ENCODE measurements at regions not wholly inside any gene's neighbourhood (a gene's known extent, or its start where the extent isn't known, plus 50 kb on each side); places are given as distances from the start of the nearest gene placed in this dataset.
A peak's percentile ranks its signal among the peaks of the same experiment; 100 is the strongest.

GRCh38 chr3:87175732-87176131, 51.4 kb upstream of the CHMP2B start:
- ChIA-PET POLR2A (no interaction called here), CTCF (no interaction called here)
- H3K27me3 Mint-ChIP-seq (ENCODE audit: low read depth), result no peaks in the 10 kb centered on the region
- H3K9me3 Mint-ChIP-seq (ENCODE audit: insufficient read depth), result no peaks in the 10 kb centered on the region
- H3K36me3 Mint-ChIP-seq (ENCODE audit: low read depth), result no peaks in the 10 kb centered on the region
- H3K4me1 Mint-ChIP-seq (ENCODE audit: low read depth), result no peaks in the 10 kb centered on the region
- no peak overlapping the region for H3K27ac Mint-ChIP-seq
- DNase-seq (no peak), ATAC-seq (no peak)
- no peak overlapping the region for H3K4me3 Mint-ChIP-seq

GRCh38 chr3:87173776-87174175, 53.3 kb upstream of the CHMP2B start:
- ChIA-PET CTCF (no interaction called here), POLR2A (no interaction called here)
- Mint-ChIP-seq H3K4me1 (ENCODE audit: low read depth) (no peaks in the 10 kb centered on the region), H3K27me3 (ENCODE audit: low read depth) (no peaks in the 10 kb centered on the region), H3K36me3 (ENCODE audit: low read depth) (no peaks in the 10 kb centered on the region), H3K9me3 (ENCODE audit: insufficient read depth) (no peaks in the 10 kb centered on the region), H3K4me3 (no peak overlapping the region), H3K27ac (no peak overlapping the region)
- no peak for ATAC-seq
- no peak for DNase-seq

- ChIA-PET CTCF (no interaction called here), POLR2A (no interaction called here)
- H3K36me3 Mint-ChIP-seq (ENCODE audit: low read depth), result no peaks in the 10 kb centered on the region
Measured at GRCh38 chr3:87173071-87173470, 54.0 kb upstream of the CHMP2B start.

GRCh38 chr3:87167628-87168456, 59.3 kb upstream of the CHMP2B start:
- H3K4me1 Mint-ChIP-seq (ENCODE audit: low read depth), result peaks cover 4% of the 10 kb centered on the region
- no peak for ATAC-seq
- no peak overlapping the region for H3K27ac Mint-ChIP-seq
- DNase-seq, result peak; percentile 55
- H3K9me3 Mint-ChIP-seq (ENCODE audit: insufficient read depth), result no peaks in the 10 kb centered on the region
- ChIA-PET POLR2A (no interaction called here), CTCF (interaction anchor here (0.7 to 1.4 kb wide), 9 partner anchors 11 to 402 kb away, joined by 3 read pairs; no protein-coding TSS in a partner anchor)
- H3K36me3 Mint-ChIP-seq (ENCODE audit: low read depth), result no peaks in the 10 kb centered on the region
- H3K4me3 Mint-ChIP-seq, result peak overlapping the region; percentile 28
- peaks cover 6% of the 10 kb centered on the region for H3K27me3 Mint-ChIP-seq (ENCODE audit: low read depth)

More at GRCh38 chr3:87173071-87173470, 54.0 kb upstream of the CHMP2B start:
- ATAC-seq (no peak), DNase-seq (no peak)
- no peak overlapping the region for H3K27ac Mint-ChIP-seq
- peaks cover 3% of the 10 kb centered on the region for H3K27me3 Mint-ChIP-seq (ENCODE audit: low read depth)
- H3K9me3 Mint-ChIP-seq (ENCODE audit: insufficient read depth), result no peaks in the 10 kb centered on the region
- no peaks in the 10 kb centered on the region for H3K4me1 Mint-ChIP-seq (ENCODE audit: low read depth)
- H3K4me3 Mint-ChIP-seq, result no peak overlapping the region

- H3K27ac Mint-ChIP-seq, result no peak overlapping the region
- peaks cover 6% of the 10 kb centered on the region for H3K27me3 Mint-ChIP-seq (ENCODE audit: low read depth)
- ChIA-PET CTCF (no interaction called here), POLR2A (no interaction called here)
- peaks cover 4% of the 10 kb centered on the region for H3K4me1 Mint-ChIP-seq (ENCODE audit: low read depth)
- H3K36me3 Mint-ChIP-seq (ENCODE audit: low read depth), result no peaks in the 10 kb centered on the region
- H3K9me3 Mint-ChIP-seq (ENCODE audit: insufficient read depth), result no peaks in the 10 kb centered on the region
- H3K4me3 Mint-ChIP-seq, result no peak overlapping the region
- no peak for ATAC-seq
- DNase-seq, result no peak
Measured at GRCh38 chr3:87164245-87164644, 62.9 kb upstream of the CHMP2B start.

- ATAC-seq (no peak), DNase-seq (no peak)
- Mint-ChIP-seq H3K9me3 (ENCODE audit: insufficient read depth) (no peaks in the 10 kb centered on the region), H3K4me1 (ENCODE audit: low read depth) (no peaks in the 10 kb centered on the region), H3K36me3 (ENCODE audit: low read depth) (no peaks in the 10 kb centered on the region), H3K27ac (no peak overlapping the region), H3K27me3 (ENCODE audit: low read depth) (peaks cover 3% of the 10 kb centered on the region), H3K4me3 (no peak overlapping the region)
- ChIA-PET CTCF (no interaction called here), POLR2A (no interaction called here)
Measured at GRCh38 chr3:87161851-87162250, 65.3 kb upstream of the CHMP2B start.

- DNase-seq (no peak), ATAC-seq (no peak)
- POLR2A ChIA-PET, result no interaction called here
- Mint-ChIP-seq H3K4me3 (no peak overlapping the region), H3K36me3 (ENCODE audit: low read depth) (no peaks in the 10 kb centered on the region), H3K9me3 (ENCODE audit: insufficient read depth) (no peaks in the 10 kb centered on the region), H3K27ac (no peak overlapping the region), H3K4me1 (ENCODE audit: low read depth) (no peaks in the 10 kb centered on the region), H3K27me3 (ENCODE audit: low read depth) (peaks cover 3% of the 10 kb centered on the region)
- CTCF ChIA-PET, result no interaction called here
Measured at GRCh38 chr3:87161417-87161816, 65.7 kb upstream of the CHMP2B start.

- H3K4me3 Mint-ChIP-seq, result no peak overlapping the region
- peaks cover 2% of the 10 kb centered on the region for H3K27me3 Mint-ChIP-seq (ENCODE audit: low read depth)
- H3K9me3 Mint-ChIP-seq (ENCODE audit: insufficient read depth), result no peaks in the 10 kb centered on the region
- POLR2A ChIA-PET, result no interaction called here
- ATAC-seq (no peak), DNase-seq (no peak)
- no peaks in the 10 kb centered on the region for H3K36me3 Mint-ChIP-seq (ENCODE audit: low read depth)
- no peak overlapping the region for H3K27ac Mint-ChIP-seq
- H3K4me1 Mint-ChIP-seq (ENCODE audit: low read depth), result no peaks in the 10 kb centered on the region
- CTCF ChIA-PET, result no interaction called here
Measured at GRCh38 chr3:87161013-87161412, 66.1 kb upstream of the CHMP2B start.

GRCh38 chr3:87158823-87159222, 68.3 kb upstream of the CHMP2B start:
- Mint-ChIP-seq H3K9me3 (ENCODE audit: insufficient read depth) (no peaks in the 10 kb centered on the region), H3K4me3 (no peak overlapping the region), H3K4me1 (ENCODE audit: low read depth) (no peaks in the 10 kb centered on the region), H3K27me3 (ENCODE audit: low read depth) (no peaks in the 10 kb centered on the region), H3K27ac (no peak overlapping the region), H3K36me3 (ENCODE audit: low read depth) (no peaks in the 10 kb centered on the region)
- DNase-seq (no peak), ATAC-seq (no peak)
- POLR2A ChIA-PET, result no interaction called here
- CTCF ChIA-PET, result no interaction called here

GRCh38 chr3:87148020-87148419, 79.1 kb upstream of the CHMP2B start:
- Mint-ChIP-seq H3K4me3 (no peak overlapping the region), H3K27ac (no peak overlapping the region), H3K27me3 (ENCODE audit: low read depth) (no peaks in the 10 kb centered on the region), H3K36me3 (ENCODE audit: low read depth) (no peaks in the 10 kb centered on the region), H3K4me1 (ENCODE audit: low read depth) (no peaks in the 10 kb centered on the region), H3K9me3 (ENCODE audit: insufficient read depth) (no peaks in the 10 kb centered on the region)
- ChIA-PET POLR2A (no interaction called here), CTCF (interaction anchor here (1.3 kb wide), 1 partner anchor 20 kb away, joined by 3 read pairs; no protein-coding TSS in a partner anchor)
- DNase-seq (no peak), ATAC-seq (no peak)

- CTCF ChIA-PET, result interaction anchor here (1.3 kb wide), 1 partner anchor 20 kb away, joined by 3 read pairs; no protein-coding TSS in a partner anchor
- Mint-ChIP-seq H3K36me3 (ENCODE audit: low read depth) (no peaks in the 10 kb centered on the region), H3K9me3 (ENCODE audit: insufficient read depth) (no peaks in the 10 kb centered on the region), H3K27ac (no peak overlapping the region), H3K27me3 (ENCODE audit: low read depth) (no peaks in the 10 kb centered on the region), H3K4me3 (no peak overlapping the region), H3K4me1 (ENCODE audit: low read depth) (no peaks in the 10 kb centered on the region)
- DNase-seq (no peak), ATAC-seq (no peak)
- POLR2A ChIA-PET, result no interaction called here
Measured at GRCh38 chr3:87147562-87147961, 79.5 kb upstream of the CHMP2B start.

GRCh38 chr3:87145553-87145952, 81.6 kb upstream of the CHMP2B start:
- ChIA-PET CTCF (no interaction called here), POLR2A (no interaction called here)

GRCh38 chr3:87136066-87136596, 91.0 kb upstream of the CHMP2B start:
- H3K4me1 Mint-ChIP-seq (ENCODE audit: low read depth), result no peaks in the 10 kb centered on the region
- no peak for DNase-seq
- H3K36me3 Mint-ChIP-seq (ENCODE audit: low read depth), result no peaks in the 10 kb centered on the region
- ChIA-PET CTCF (no interaction called here), POLR2A (no interaction called here)
- H3K27me3 Mint-ChIP-seq (ENCODE audit: low read depth), result no peaks in the 10 kb centered on the region
- no peak overlapping the region for H3K27ac Mint-ChIP-seq
- no peak overlapping the region for H3K4me3 Mint-ChIP-seq
- H3K9me3 Mint-ChIP-seq (ENCODE audit: insufficient read depth), result no peaks in the 10 kb centered on the region
- no peak for ATAC-seq

More at GRCh38 chr3:87145553-87145952, 81.6 kb upstream of the CHMP2B start:
- peak; percentile 24 for DNase-seq
- no peak overlapping the region for H3K4me3 Mint-ChIP-seq
- H3K27ac Mint-ChIP-seq, result no peak overlapping the region
- no peak for ATAC-seq
- peaks cover 9% of the 10 kb centered on the region for H3K9me3 Mint-ChIP-seq (ENCODE audit: insufficient read depth)
- no peaks in the 10 kb centered on the region for H3K36me3 Mint-ChIP-seq (ENCODE audit: low read depth)
- H3K4me1 Mint-ChIP-seq (ENCODE audit: low read depth), result no peaks in the 10 kb centered on the region
- no peaks in the 10 kb centered on the region for H3K27me3 Mint-ChIP-seq (ENCODE audit: low read depth)

All from activated CD8-positive, alpha-beta T cell treated with anti-CD3 and anti-CD28 coated beads, Interleukin-2, amount 10 ng/mL, durations not matched to agents 7 days and 5 days (primary cell).